Pancreas (tissue), 10 donors: ENCODE measurements at regions not wholly inside any gene's neighbourhood (a gene's known extent, or its start where the extent isn't known, plus 50 kb on each side); places are given as distances from the start of the nearest gene placed in this dataset.

ENCODE experiments used
- ATAC-seq, 4 donors: fragments of 200-7000 bp; cut with Tn5 transposase; one replicate each; pipeline versions ENCODE4 v1.8.0 to v1.9.1; 2020; ENCODE audit warnings: mild to moderate bottlenecking in 4 of 4, moderate library complexity in 4 of 4
- DNase-seq, 6 donors: peaks; one replicate each; pipeline ENCODE4 v3.0.0-alpha.2; 2020
- FAIRE-seq: peaks from 2 replicates; lab custom pipeline; 2012; peaks lifted over from hg19 to GRCh38; lab: Jason Lieb, UNC
- H3K27ac ChIP-seq, 4 donors: fragments of 200-600 bp; sonication (generic); 1 replicate in 3 of 4; 2 replicates in 1 of 4; pipeline versions ENCODE4 v1.5.0 to v1.8.0; 2020
- H3K27me3 ChIP-seq, 4 donors: fragments of 200-600 bp; one replicate each; pipeline ENCODE4 v1.8.0; 2021
- H3K36me3 ChIP-seq, 3 donors: fragments of 200-600 bp; sonication (generic) in 1 of 3; one replicate each; pipeline versions ENCODE4 v1.5.0 to v1.8.0; 2020 to 2021
- H3K4me1 ChIP-seq, 3 donors: fragments of 200-600 bp; one replicate each; pipeline ENCODE4 v1.8.0; 2021
- H3K4me3 ChIP-seq, 4 donors: fragments of 200-600 bp; sonication (generic) in 2 of 4; one replicate each; pipeline versions ENCODE4 v1.5.0 to v1.8.0; 2020 to 2021
- H3K9me3 ChIP-seq, 4 donors: fragments of 200-600 bp; one replicate each; pipeline ENCODE4 v1.8.0; 2021
- WGBS, 2 donors: extraction: QIAGEN DNeasy Blood & Tissue Kit; methylation state at CpG; one replicate each; pipeline ENCODE4 v1.1.7; 2013; 5-methylcytosine and 5-hydroxymethylcytosine counted together
- intact Hi-C, 3 donors: fragments of 100-400 bp; cut with DNase I; formaldehyde crosslinking; loops; one replicate each; pipeline versions ENCODE4 v1.11.1 to v1.14.2; 2022
- TF ChIP-seq, protein P1 (sequence below), 4 donors: fragments of 200-600 bp; sonication (generic) in 3 of 4; IDR thresholded peaks; one replicate each; pipeline versions ENCODE4 v1.5.0 to v1.8.0; 2021; ENCODE audit warnings: antibody characterized with exemption in 4 of 4
- donor health status: healthy with polysubstance abuse.
- donor health status: DM: no; HTN: no; CAD: no; lungs with moderate emphysema.
- donor health status: DM: no; HTN: no; CAD: no.
- donor health status: control.
- donor health status: control.
- donor health status: Bipolar disorder and iron deficiency.
- donor health status: DM: yes; HTN: yes; CAD: no.
- donor health status: DM: no; HTN: no; CAD: no.
- donor health status: DM: no; HTN: no; CAD: no.
- donor health status: DM: yes; HTN: yes; CAD: no.

GRCh38 chr6:14516956-14517355, 399.4 kb downstream of the CD83 start:
- no peak for FAIRE-seq
- intact Hi-C loops, result no loop called here

GRCh38 chr6:14517516-14518105, 400.0 kb downstream of the CD83 start:
- 72 to 84% methylated on average over 7 of the region's 7 CpGs for WGBS, 2 donors
- DNase-seq, result no peak
- TF ChIP-seq, protein P1, sequence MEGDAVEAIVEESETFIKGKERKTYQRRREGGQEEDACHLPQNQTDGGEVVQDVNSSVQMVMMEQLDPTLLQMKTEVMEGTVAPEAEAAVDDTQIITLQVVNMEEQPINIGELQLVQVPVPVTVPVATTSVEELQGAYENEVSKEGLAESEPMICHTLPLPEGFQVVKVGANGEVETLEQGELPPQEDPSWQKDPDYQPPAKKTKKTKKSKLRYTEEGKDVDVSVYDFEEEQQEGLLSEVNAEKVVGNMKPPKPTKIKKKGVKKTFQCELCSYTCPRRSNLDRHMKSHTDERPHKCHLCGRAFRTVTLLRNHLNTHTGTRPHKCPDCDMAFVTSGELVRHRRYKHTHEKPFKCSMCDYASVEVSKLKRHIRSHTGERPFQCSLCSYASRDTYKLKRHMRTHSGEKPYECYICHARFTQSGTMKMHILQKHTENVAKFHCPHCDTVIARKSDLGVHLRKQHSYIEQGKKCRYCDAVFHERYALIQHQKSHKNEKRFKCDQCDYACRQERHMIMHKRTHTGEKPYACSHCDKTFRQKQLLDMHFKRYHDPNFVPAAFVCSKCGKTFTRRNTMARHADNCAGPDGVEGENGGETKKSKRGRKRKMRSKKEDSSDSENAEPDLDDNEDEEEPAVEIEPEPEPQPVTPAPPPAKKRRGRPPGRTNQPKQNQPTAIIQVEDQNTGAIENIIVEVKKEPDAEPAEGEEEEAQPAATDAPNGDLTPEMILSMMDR (IDR thresholded peaks at IDR 0.05), result no peak
- no peak for ATAC-seq
- Histone ChIP-seq H3K9me3 (no peaks in the 10 kb centered on the region), H3K36me3 (no peaks in the 10 kb centered on the region), H3K4me3 (no peak overlapping the region), H3K27me3 (no peaks in the 10 kb centered on the region), H3K4me1 (no peaks in the 10 kb centered on the region), H3K27ac (no peak overlapping the region)
- intact Hi-C loops, result no loop called here
- FAIRE-seq, result no peak

More at GRCh38 chr6:14516956-14517355, 399.4 kb downstream of the CD83 start:
- Histone ChIP-seq H3K4me1 (no peaks in the 10 kb centered on the region), H3K9me3 (no peaks in the 10 kb centered on the region), H3K4me3 (no peak overlapping the region), H3K36me3 (no peaks in the 10 kb centered on the region), H3K27me3 (no peaks in the 10 kb centered on the region), H3K27ac (no peak overlapping the region)
- ATAC-seq (no peak), DNase-seq (no peak)
- 73% methylated on average over 11 of the region's 11 CpGs for WGBS, 2 donors
- TF ChIP-seq, protein P1 (IDR thresholded peaks at IDR 0.05), result no peak

GRCh38 chr6:14518515-14519217, 401.1 kb downstream of the CD83 start:
- no peaks in the 10 kb centered on the region for H3K9me3 ChIP-seq
- DNase-seq (no peak), FAIRE-seq (no peak), ATAC-seq (no peak)
- no peaks in the 10 kb centered on the region for H3K36me3 ChIP-seq
- TF ChIP-seq, protein P1 (IDR thresholded peaks at IDR 0.05), result no peak
- H3K27me3 ChIP-seq, result no peaks in the 10 kb centered on the region
- 76 to 83% methylated on average over 14 of the region's 14 CpGs for WGBS, 2 donors
- no peak overlapping the region for H3K4me3 ChIP-seq
- intact Hi-C loops, result no loop called here
- H3K27ac ChIP-seq, result no peak overlapping the region
- H3K4me1 ChIP-seq, result no peaks in the 10 kb centered on the region

DNA sequence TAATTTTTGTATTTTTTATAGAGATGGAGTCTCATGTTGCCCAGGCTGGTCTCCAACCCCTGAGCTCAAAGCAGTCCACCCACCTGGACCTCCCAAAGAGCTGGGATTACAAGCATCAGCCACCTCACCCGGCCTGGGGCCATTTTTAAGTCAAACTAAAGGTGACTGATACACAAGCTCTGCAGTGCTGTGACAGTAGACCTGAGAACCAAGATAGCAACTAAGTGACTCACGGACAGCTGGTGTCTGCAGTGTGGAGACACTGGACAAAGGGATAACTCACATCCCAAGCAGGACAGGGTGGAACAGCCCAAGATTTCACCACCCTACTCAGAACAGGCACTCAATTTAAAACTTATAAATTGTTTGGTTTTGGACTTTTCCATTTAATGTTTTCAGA, 402.5 kb downstream of the CD83 start:
- no peak for FAIRE-seq
- Histone ChIP-seq H3K4me1 (no peaks in the 10 kb centered on the region), H3K4me3 (no peak overlapping the region), H3K9me3 (no peaks in the 10 kb centered on the region), H3K27ac (no peak overlapping the region), H3K27me3 (no peaks in the 10 kb centered on the region), H3K36me3 (no peaks in the 10 kb centered on the region)
- DNase-seq, result no peak
- intact Hi-C loops, result no loop called here
- WGBS, 2 donors, result 80 to 85% methylated on average over 2 of the region's 2 CpGs
- TF ChIP-seq, protein P1 (IDR thresholded peaks at IDR 0.05), result no peak
- no peak for ATAC-seq

DNA sequence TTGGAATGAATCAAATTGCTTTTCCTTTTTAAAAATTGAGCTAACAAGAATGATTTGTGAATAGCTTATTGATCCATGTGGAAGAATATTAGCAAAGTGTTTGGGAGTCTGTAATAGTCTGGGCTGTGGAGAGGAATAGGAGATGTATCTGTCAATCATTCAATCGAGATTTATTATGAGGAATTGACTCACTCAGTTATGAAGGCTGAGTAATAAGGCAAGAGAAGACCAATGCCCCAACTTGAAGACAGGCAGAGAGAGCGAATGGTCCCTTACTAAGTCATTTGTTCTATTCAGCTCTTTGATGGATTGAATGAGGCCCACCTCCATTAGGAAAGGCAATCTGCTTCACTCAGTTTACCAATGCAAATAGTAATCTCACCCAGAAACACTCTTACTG, 403.0 kb downstream of the CD83 start:
- Histone ChIP-seq H3K27ac (no peak overlapping the region), H3K36me3 (no peaks in the 10 kb centered on the region), H3K27me3 (no peaks in the 10 kb centered on the region), H3K4me1 (no peaks in the 10 kb centered on the region), H3K4me3 (no peak overlapping the region), H3K9me3 (no peaks in the 10 kb centered on the region)
- 71 to 76% methylated on average over 2 of the region's 2 CpGs for WGBS, 2 donors
- intact Hi-C loops, result no loop called here
- ATAC-seq, result no peak
- TF ChIP-seq, protein P1 (IDR thresholded peaks at IDR 0.05), result no peak
- no peak for FAIRE-seq
- no peak for DNase-seq
